ENCODE measurements at regions not wholly inside any gene's neighbourhood (a gene's known extent, or its start where the extent isn't known, plus 50 kb on each side); places are given as distances from the start of the nearest gene placed in this dataset.

DNA sequence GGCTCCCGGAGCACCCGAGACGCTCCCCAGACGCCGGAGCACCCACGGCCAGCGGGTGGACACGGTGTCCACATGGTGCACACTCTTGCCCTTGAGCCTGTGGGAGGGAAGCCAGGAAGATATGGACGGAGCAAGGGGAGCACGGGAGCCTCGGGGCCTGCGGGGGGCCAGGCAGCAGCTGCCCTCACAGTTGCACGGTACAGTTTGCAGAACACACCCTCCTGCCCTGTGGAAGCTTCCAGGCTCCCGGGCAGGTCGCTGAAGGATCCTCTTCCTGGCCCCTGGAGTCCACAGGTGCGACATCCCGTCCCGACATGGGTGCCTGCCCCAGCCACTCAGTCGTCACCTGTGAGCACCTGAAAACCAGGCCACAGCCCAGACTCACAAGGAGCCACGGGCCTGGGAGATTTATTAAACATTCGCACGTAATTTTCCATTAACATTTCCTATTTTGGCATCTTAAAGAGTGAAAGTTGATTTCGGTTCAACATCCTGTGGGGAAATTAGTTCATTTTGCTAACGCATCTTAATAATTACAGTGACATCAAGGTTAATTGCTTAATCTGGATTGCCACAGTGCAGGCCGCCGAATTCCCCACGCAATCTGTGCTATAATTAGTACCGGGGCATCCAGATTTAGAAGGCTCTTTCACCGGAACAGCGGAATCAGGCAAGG lies 253.3 kb downstream of the BRD1 start:
- TF ChIP-seq, protein P1, sequence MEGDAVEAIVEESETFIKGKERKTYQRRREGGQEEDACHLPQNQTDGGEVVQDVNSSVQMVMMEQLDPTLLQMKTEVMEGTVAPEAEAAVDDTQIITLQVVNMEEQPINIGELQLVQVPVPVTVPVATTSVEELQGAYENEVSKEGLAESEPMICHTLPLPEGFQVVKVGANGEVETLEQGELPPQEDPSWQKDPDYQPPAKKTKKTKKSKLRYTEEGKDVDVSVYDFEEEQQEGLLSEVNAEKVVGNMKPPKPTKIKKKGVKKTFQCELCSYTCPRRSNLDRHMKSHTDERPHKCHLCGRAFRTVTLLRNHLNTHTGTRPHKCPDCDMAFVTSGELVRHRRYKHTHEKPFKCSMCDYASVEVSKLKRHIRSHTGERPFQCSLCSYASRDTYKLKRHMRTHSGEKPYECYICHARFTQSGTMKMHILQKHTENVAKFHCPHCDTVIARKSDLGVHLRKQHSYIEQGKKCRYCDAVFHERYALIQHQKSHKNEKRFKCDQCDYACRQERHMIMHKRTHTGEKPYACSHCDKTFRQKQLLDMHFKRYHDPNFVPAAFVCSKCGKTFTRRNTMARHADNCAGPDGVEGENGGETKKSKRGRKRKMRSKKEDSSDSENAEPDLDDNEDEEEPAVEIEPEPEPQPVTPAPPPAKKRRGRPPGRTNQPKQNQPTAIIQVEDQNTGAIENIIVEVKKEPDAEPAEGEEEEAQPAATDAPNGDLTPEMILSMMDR (IDR thresholded peaks at IDR 0.05; ENCODE audit: insufficient read depth, low read length, severe bottlenecking), result no peak
- FAIRE-seq (no peak), DNase-seq (ENCODE audit: low read depth) (no peak)

DNA sequence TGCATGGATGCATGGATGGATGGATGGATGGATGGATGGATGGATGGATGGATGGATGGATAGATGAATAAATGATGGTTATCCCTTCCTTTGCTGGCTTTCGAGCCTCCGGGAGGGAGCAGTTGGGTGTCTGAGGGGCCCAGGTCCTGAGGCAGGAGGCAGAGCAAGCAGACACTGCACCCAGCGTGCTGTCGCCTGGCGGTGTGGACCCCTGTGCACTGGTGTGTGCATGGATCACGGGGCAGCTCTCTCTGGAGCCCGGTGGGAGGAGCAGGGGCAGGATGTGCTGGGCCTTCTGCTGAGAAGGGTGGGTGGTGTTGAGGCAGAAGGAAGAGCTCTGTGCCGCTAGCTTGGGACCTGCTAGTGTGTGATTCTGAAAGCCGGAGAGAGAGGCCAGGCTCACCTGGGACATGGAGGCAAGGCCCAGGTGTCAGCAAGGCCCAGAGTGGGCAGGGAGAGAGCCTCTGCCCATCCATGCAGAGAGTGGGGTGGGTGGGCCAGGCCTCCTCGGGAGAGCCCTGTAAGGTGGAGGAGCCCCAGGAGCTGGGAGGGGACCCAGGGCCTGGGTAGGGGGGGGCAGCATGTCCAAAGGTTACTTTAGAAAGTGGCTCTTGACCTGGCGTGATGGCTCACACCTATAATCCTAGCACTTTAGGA lies 254.4 kb downstream of the BRD1 start:
- TF ChIP-seq, protein P1 (IDR thresholded peaks at IDR 0.05; ENCODE audit: insufficient read depth, low read length, severe bottlenecking), result no peak
- Histone ChIP-seq H3K27me3 (ENCODE audit: control insufficient read depth, insufficient read depth, low read length) (no peaks in the 10 kb centered on the region), H3K36me3 (ENCODE audit: control insufficient read depth, insufficient read depth, low read length) (no peaks in the 10 kb centered on the region), H3K4me3 (ENCODE audit: low read depth, low read length) (no peak overlapping the region)
- DNase-seq (ENCODE audit: low read depth) (no peak), FAIRE-seq (no peak)

More for the DNA sequence above, 253.3 kb downstream of the BRD1 start:
- Histone ChIP-seq H3K27me3 (ENCODE audit: control insufficient read depth, insufficient read depth, low read length) (no peaks in the 10 kb centered on the region), H3K4me3 (ENCODE audit: low read depth, low read length) (no peak overlapping the region), H3K36me3 (ENCODE audit: control insufficient read depth, insufficient read depth, low read length) (no peaks in the 10 kb centered on the region)

GRCh38 chr22:49571326-49571725 lies 256.3 kb downstream of the BRD1 start:
- H3K36me3 ChIP-seq (ENCODE audit: control insufficient read depth, insufficient read depth, low read length), result no peaks in the 10 kb centered on the region
- H3K27me3 ChIP-seq (ENCODE audit: control insufficient read depth, insufficient read depth, low read length), result no peaks in the 10 kb centered on the region
- no peak overlapping the region for H3K4me3 ChIP-seq (ENCODE audit: low read depth, low read length)
- DNase-seq (ENCODE audit: low read depth) (no peak), FAIRE-seq (no peak)
- TF ChIP-seq, protein P1 (IDR thresholded peaks at IDR 0.05; ENCODE audit: insufficient read depth, low read length, severe bottlenecking), result no peak

GRCh38 chr22:49570032-49570848 lies 257.4 kb downstream of the BRD1 start:
- TF ChIP-seq, protein P1 (IDR thresholded peaks at IDR 0.05; ENCODE audit: insufficient read depth, low read length, severe bottlenecking), result no peak
- no peak for DNase-seq (ENCODE audit: low read depth)
- no peak for FAIRE-seq
- H3K27me3 ChIP-seq (ENCODE audit: control insufficient read depth, insufficient read depth, low read length), result no peaks in the 10 kb centered on the region
- no peak overlapping the region for H3K4me3 ChIP-seq (ENCODE audit: low read depth, low read length)
- H3K36me3 ChIP-seq (ENCODE audit: control insufficient read depth, insufficient read depth, low read length), result no peaks in the 10 kb centered on the region

- TF ChIP-seq, protein P1 (IDR thresholded peaks at IDR 0.05; ENCODE audit: insufficient read depth, low read length, severe bottlenecking), result no peak
- Histone ChIP-seq H3K27me3 (ENCODE audit: control insufficient read depth, insufficient read depth, low read length) (no peaks in the 10 kb centered on the region), H3K4me3 (ENCODE audit: low read depth, low read length) (no peak overlapping the region), H3K36me3 (ENCODE audit: control insufficient read depth, insufficient read depth, low read length) (no peaks in the 10 kb centered on the region)
- DNase-seq (ENCODE audit: low read depth) (no peak), FAIRE-seq (no peak)
These were observed 258.2 kb downstream of the BRD1 start for GRCh38 chr22:49569286-49570031.

Data from bronchial epithelial cell (primary cell).